Inflammatory macrophage treated with lipopolysaccharide for 1 hour (primary cell): ENCODE measurements at regions not wholly inside any gene's neighbourhood (a gene's known extent, or its start where the extent isn't known, plus 50 kb on each side); places are given as distances from the start of the nearest gene placed in this dataset.

ENCODE experiments used
- DNase-seq, 2 donors: peaks; one replicate each; pipeline ENCODE4 v3.0.0-alpha.2; 2020 to 2022

DNA sequence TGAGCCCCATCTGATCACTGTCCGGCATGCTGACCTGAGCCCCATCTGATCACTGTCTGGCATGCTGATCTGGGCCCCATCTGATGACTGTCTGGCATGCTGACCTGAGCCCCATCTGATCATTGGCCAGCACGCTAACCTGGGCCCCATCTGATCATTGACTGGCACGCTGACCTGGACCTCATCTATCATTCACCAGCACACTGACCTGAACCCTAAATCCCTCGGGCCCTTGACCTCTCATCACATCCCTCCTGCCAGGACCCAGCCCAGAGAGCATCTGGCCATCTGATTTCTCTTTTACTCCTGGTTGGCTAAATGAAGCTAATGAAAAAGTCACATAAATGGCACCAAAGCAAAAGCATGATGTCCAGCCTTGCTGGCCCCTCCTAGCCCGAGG, 207.1 kb downstream of the NDUFA10 start:
- DNase-seq, result no peak

DNA sequence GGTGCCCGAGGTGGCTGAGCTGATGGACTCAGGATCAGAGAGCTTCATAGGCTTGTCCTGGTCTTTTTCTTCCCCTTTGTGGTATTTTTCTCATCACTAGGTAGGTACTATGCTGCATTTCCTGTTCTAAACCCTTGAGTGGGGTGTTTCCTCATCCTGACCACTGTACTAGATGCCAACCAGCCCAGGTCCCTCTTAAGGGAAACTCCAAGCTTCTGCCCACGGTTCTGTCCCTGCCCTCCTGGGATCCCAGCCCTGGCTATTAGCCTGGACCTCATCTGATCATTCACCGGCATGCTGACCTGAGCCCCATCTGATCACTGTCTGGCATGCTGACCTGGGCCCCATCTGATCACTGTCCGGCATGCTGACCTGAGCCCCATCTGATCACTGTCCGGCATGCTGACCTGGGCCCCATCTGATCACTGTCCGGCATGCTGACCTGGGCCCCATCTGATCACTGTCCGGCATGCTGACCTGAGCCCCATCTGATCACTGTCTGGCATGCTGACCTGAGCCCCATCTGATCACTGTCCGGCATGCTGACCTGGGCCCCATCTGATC, 207.6 kb downstream of the NDUFA10 start:
- DNase-seq, result peak; percentile 15 to 73

DNA sequence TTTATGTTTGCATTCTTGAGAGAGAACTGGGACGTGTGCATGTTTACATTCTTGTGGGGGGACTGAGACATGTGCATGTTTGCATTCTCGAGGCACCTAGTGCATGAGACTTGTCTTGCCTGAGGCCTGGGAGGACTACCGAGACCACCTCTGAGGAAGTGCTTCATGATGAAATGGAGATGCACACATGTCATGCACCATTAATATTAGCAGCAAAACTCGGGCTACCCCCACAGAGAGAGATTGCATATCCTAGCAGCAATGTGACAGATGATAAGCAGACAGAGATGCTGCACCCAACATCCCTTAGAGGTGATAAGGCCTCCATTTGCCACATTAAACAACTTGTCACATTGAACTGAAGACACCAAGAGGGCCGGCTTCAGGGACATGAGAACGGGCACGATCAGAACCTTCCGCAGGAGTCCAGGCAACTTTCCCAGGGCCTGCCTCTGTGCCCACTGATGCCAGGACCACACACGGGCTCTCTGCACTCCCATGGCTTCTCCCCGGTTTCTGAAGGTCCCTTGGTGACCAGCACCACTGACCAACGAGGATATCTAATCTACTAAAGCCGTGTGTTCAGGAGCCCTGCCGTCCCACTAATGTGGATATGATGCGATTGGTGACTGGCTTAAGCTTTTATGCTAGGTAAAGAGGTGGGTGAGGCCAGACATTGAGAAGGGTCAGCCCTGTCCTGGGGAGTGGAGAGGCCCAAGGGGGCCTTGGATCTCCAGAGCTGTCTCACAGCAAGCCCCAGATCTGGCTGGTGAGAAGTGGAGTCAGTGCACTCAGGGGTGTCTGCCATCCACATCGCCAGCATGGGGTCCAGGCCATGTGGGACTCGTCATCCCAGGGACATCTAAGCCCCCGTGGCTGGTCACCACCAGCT, 208.3 kb downstream of the NDUFA10 start:
- DNase-seq, result no peak

DNA sequence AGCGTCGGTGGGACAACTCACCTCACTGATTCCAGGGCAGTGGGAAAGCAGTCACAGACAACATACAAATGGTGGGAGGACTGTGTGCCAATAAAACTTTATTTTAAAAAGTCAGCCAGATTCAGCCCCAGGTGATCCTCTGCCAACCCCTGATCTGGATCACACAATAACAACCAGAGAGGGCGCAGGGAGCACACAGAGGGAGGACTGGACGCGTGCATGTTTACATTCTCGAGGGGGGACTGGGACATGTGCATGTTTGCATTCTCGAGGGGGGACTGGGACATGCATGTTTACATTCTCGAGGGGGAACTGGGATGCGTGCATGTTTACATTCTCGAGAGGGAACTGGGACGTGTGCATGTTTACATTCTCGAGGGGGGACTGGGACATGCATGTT, 209.5 kb downstream of the NDUFA10 start:
- no peak for DNase-seq

DNA sequence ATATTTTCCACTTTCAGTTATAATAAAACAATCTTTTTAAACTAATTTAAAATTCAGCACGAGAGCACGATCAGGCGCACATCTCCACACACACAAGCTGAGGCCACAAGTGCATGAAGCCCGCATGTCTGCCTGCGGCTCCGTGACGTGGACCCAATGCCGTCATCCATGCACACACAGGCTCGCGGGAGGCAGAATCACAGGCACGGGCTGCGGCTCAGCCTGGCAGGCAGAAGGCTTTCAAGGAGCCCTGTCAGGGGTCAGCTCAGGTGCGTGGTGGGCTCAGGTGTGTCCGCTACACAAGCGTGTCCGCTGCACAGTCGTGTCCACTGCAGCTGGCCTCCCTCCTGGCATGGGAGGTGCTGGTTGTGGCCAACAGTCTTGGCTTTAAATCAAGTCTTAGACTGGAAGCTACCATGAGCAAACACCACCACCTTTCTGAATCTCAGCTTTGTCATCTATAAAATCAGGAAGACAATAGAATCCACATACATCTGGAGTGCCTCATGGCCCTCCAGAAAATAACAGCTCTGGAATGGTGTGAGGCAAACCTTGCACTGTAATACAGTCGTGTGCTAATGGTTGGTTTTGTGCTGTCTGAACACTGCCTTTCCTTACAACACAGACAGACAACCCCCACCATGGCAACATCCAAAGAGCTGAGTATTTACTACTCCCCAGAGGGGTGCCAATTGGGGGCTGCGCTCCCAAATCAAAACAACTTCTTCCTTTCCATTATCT, 210.1 kb downstream of the NDUFA10 start:
- DNase-seq, result no peak

DNA sequence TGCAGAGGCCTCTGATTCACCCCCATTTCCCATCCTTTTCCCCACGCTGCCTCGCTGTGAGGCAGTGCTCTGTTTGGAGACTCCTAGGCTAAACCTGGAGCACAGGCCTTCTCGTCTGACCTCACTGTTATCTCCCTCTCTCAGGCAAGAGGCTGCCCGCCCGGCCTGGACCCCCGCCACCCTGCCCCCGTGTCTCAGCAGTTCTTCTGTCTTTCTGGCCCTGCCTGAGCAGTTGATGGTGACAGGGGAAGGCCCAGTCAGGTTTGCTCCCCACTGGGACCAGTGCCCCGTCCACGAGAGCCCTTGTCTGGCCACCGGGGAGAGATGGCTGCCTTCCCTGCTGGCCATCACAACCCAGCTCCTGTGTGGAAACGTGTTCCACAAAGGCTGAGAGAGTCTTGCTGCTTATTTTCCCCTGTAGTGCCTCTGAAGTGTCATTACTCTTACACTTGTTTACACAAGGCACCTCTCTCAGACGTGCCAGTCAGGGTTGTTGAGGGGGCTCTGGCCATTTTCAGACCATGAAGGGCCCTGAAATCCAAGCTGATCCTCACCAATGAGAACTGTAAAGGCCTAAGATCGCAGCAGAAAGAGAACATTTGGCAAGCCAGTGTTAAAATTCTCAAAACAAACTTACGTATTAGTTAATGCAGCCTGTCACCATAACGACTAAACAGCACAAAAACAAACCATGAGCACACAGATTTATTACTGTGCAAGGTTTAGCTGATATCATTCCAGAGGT, 210.9 kb downstream of the NDUFA10 start:
- DNase-seq, result no peak

DNA sequence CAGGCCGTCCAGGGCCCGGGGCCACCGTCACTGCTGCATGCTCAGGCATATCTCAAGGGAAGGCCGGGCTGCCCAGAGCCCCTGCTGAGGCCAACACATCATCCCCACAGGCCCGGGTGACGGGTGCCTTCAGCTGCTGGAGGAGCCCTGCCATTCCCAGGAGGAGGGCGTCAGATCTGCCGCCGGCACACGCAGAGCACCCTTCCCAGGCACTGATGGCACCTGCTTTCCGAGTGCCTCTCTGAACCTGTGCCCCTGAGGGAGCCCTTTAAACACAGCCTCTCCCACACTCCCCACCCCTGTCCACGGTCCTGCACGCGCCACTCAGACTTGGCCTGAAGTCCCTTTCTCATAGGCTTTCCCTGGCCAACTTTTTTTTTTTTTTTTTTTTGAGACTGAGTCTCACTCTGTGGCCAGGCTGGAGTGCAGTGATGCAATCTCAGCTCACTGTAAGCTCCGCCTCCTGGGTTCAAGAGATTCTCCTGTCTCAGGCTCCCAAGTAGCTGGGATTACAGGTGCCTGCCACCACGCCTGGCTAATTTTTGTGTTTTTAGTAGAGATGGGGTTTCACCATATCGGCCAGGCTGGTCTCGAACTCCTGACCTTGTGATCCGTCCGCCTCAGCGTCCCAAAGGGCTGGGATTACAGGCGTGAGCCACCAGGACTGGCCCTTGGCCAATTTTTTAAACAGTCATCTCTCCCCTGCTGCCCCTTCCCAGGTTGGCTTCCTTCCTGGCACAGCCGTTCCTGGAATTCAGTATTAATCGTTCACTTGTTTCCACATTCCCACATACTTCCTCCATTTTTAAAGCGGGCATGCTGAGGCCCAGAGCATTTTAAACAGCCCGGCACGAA, 211.7 kb downstream of the NDUFA10 start:
- no peak for DNase-seq

DNA sequence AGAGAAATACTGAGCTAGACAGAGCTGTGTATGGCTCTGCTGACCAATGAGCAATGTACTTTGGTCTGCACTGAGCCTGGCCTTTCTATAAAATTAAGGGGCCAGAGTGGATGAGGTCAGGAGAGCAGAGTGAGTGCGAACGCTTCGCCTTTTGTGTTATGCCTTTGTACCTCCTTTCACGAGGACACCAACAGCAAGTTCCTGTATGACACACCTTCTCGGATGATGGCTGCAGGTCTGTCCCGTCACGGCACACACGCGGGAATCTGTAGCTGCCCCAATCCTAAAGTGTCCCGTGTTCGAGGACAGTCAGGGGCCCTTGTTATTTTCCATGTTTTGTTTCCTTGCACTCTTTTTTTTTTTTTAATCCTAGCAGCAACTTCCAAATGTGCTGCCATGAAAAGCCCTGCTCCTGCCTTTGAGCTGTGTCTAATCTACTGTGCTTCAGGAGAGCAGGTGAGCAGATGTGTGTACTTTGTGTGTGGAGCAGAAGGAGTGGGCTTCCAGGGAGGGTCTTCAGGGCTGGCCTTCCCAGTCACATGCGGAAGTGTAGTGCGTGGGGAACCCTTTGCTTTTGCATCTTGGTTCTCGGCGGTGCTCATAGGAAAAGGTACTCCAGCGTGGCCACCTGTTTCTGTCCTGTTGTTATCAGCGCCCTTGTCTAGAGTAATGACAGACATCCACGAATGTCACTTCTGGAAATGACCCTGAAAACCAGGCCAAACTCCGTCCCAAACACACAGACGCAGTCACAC, 213.2 kb downstream of the NDUFA10 start:
- DNase-seq, result no peak

DNA sequence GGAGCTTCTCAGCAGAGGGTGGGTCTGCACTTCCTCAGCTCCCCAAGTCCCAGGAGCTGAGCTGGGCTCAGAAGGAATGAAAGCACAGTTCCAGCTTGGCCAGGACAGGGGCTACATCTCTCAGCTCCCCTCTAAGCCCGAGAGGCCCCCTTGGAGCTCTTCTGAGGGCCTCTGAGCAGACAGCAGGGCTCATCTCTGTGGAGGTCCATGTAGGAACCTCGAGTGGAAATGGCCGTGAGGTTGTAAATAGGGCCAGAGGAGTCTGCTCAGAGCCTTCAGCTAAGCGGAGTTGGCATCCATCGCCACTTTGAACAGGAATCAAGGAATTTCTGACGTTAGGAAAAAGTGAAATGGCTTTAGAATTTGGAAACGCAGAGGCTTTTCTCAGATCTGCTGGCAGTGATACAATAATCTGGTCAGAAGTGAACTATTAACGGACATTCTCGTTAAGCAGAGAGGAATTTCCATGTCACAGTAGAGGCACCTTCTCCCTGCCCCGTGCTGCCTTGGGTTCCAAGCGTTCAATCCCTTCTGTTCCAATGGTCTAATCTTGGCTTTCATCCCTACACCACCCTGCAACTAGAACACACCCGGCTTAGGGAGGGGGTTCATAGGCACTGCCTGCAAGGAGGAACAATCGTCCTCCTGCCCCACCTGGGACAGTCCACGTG, 213.9 kb downstream of the NDUFA10 start:
- DNase-seq, result no peak

DNA sequence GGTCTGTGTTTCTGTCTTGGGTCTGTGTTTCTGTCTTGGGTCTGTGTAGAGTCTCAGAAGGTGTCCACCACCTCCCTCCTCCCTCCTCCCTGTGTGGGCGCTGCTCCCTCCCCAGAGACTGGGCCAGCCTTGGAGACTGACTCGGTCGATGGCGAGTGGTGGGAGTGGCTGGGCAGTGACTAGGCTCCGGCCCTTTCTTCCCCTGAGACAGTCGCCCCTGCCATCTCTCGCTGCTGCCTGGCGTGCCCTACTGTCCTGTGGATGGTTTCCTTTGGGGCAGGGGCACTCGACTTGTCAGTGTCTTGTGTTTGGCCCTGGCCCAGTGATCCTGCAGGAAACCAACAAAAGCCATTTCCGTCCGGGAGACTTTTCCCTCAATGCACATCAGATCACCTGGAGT, 215.8 kb downstream of the NDUFA10 start:
- DNase-seq, result no peak

DNA sequence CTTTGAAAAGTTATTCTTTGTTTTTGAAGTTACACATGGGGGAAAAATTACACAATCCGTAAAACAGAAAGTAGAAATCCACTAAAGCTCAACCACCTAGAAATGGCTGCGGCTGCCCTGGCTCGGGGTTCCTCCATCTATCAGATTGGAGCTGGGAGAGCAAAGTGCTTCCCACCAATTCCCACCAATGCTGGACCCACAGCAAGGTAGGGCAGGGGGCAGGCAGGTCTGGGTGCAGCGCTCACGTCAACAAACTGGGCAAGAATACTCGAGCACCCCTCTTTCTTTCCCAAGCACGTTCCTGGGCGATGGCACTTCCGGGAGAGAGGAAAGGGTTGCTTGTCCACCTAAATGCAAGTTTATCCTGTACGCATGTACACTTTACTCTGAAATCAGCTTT, 217.6 kb downstream of the NDUFA10 start:
- DNase-seq, result no peak

DNA sequence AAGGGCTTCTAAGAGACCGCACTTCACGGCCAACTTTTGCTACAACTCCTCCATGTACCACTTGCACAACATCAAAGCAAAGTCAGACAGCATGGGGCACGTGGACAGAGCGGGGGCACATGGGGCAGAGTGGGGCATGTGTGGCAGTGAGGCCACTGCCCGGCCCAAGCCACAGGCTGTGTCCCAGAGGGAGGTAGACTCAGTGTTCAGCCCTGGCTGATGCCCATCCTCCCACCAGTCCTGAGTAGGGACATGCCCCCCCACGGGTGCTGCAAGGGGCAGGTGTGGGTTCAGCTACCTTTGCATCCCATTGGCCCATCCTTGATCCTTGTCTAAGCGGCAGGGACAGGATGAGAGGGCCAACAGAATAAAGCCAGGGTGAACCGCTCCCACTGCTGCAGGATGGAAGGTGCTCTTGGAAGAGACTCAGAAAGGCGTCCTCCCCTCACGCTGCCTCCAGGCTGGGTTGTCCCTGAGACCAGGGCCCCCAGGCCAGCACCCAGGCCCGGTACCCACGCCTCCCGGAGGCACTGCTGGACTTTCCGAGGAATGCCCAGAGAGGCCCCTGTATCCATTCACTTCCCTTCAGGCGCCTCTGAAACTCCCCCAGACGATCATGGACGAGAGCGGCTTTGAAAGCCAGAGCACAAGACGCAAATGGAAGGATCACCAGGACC, 218.2 kb downstream of the NDUFA10 start:
- no peak for DNase-seq

DNA sequence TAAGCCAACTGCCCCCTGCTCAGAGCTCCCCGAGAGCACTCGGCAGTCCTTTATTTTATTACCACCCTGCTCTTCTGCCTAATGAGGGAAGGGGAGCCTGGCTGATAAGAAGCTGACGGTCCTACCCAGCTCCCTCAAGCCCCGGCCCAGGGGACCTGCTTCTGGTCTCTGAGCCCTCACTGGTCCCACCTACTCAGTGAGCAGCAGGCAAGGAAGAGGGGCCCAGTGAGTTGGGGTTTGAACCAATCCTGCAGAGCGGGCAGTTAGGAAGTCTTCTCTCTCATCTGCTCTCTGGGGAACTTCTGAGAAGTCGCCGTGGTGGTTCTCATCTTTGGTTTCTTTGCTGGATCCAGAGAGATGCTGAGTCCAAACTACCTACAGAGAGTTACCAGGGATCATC, 218.9 kb downstream of the NDUFA10 start:
- DNase-seq, result no peak

DNA sequence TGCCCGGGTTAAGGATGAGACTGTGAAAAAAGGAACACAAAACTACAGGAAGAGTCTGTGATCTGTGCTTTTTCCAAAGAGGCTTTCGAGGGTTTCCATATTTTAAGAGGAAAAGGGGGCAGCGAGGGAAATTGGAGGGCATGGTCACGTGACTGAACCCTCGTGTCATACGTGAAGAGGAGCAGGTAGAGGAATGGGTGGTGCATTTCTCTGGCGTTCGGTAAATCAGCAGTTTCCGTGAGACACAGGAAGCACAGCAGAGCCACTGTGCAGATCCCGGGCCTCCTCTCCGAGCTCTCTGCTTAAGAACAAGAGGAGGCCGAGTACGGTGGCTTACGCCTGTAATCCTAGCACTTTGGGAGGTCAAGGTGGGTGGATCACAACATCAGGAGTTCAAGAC, 219.7 kb downstream of the NDUFA10 start:
- no peak for DNase-seq

DNA sequence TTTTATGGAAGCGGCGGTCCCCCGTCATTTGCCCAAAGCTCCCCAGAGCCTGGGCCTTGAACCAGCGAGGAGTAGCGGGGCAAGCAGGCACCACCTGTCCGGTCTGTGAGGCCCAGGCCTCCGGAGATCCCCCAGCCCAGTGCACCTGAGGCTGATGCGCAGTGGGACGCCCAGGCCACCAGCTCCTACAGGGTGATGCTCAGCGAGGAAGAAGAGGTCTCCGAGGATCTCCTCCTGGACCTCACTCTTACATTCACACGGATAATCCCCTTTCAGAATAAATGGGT, 220.2 kb downstream of the NDUFA10 start:
- no peak for DNase-seq

DNA sequence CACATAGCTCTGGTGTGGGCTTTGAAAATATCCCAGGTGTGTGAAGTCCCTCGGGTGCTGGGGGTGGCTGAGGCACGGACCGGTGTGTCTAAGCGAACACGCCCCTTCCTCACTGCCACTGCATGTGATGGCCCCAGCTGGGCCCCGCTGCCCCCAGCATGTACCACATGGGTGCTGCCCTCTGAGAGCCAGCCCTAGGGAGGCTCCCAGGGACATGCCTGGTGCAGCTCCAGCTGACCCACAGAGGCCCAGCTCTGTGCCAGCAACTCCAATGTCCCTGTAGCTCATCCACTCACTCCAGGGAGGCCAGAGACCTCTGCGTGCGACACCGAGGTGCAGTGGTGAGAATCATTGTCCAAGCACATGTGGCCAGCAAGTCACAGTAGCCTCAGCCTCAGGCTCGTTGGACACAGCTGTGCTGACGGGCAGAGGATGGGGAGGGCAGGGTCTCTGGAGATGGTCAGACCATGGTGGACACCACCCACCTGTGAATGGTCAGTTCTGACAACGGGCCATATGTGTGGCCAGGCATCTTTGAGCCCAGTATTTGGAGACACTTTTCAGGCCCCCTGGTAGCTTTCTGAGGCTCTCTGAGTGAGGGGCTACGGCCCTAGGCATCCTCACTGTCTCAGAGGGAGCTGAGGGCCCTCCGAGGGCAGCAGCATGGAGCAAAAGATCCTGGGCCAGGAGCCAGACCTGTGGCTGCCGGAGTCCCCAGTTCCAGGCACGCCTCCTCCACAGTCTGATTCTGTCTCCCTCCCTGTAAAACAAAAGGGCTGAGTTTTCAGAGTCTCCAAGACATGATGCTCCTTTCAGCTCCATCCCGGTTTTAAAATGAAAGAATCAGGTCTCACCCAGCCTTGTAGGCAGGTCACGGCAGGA, 220.7 kb downstream of the NDUFA10 start:
- DNase-seq, result no peak

DNA sequence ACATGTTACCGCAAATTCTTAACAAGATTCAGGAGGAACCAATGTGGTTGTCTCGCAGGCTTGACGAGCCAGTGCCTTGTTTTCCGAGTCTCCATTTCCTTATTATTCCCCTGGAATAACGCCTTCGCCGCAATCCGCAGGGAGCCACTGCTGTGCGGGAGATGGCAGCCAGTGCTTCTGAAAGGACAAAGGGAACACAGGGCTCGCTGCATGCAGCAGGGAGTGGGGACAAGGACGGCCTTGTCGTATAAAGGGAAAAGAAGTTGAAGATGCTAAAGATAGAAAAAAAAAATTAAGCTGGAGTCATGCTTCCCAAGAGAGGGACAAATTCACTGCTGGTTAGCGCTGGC, 221.4 kb downstream of the NDUFA10 start:
- DNase-seq, result no peak

DNA sequence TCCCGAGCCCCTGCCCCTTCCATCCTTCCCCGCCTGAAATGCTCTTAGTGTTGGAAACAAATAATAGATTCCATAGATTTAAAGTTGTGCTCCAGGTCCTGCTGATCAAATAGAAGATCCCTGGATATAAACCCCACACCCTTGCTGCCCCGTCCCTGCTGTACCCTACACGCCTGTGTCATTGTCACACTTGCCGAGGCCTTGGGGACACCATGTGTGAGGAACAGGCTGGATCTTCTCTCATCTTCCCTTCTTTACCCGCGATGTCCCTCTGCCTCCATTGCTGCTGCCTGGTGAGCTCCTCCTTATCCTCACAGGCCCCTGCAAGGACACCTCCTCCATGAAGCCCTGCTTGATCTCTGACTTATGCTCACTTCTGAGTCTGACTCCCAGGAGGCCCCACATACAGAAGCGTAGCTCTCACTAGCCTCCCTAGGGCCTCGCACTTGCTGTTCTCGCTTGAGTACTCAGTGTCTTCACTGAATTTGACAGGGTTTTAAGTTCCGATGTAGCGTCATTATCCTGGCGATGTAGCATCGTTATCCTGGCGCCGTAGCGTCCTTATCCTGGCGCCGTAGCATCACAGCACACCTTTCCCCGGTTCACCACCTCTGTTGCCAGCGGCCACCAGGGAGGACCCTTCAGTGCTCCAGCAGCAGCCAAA, 221.9 kb downstream of the NDUFA10 start:
- no peak for DNase-seq

DNA sequence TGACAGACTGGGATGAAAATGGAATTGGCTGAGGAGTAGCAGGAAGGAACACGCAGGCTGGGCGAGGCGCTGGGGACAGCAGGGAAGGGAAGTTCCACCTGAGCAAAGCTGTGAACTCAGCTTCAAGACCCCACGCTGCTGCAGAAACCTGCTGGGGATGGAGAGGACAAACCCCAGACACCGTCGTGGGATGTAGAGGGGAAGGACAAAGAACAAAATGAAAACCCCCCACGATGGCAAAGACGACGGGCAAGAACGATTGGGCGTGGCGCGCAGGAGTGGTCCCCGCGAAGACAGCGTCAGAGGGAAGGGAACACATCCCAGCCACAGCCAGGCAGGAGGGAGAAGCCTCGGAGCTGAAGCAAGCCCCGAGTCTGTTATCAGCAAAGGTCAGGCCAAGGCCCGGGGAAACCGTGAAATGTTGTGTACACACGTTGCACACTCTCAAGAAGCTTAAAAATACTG, 222.9 kb downstream of the NDUFA10 start:
- no peak for DNase-seq
